Astrocyte (in vitro differentiated cells and primary cell): ENCODE measurements at regions not wholly inside any gene's neighbourhood (a gene's known extent, or its start where the extent isn't known, plus 50 kb on each side); places are given as distances from the start of the nearest gene placed in this dataset.

ENCODE experiments used
- DNase-seq: peaks from one replicate; pipeline ENCODE4 v3.0.0-alpha.2; 2010; ENCODE audit warnings: low read depth
- FAIRE-seq: peaks from 2 replicates; lab custom pipeline; 2011; peaks lifted over from hg19 to GRCh38; lab: Jason Lieb, UNC
- H2AFZ ChIP-seq: 2 replicates; pipeline ENCODE4 v1.6.0; 2012; ENCODE audit warnings: low read depth, low read length, inconsistent platforms
- H3K27ac ChIP-seq: 2 replicates; pipeline ENCODE4 v1.5.1; 2011; ENCODE audit warnings: low read depth, low read length, inconsistent platforms
- H3K27me3 ChIP-seq: 2 replicates; pipeline ENCODE4 v1.6.0; 2011; ENCODE audit warnings: low read length, inconsistent platforms; ENCODE audit not compliant: insufficient read depth
- H3K36me3 ChIP-seq: 2 replicates; pipeline ENCODE4 v1.5.1; 2011; ENCODE audit warnings: low read length, inconsistent platforms; ENCODE audit not compliant: insufficient read depth
- H3K4me1 ChIP-seq: 2 replicates; pipeline ENCODE4 v1.5.1; 2011; ENCODE audit warnings: low read length, inconsistent platforms; ENCODE audit not compliant: insufficient read depth
- H3K4me2 ChIP-seq: 2 replicates; pipeline ENCODE4 v1.6.0; 2012; ENCODE audit warnings: low read length, inconsistent platforms
- H3K4me3 ChIP-seq: 2 replicates; pipeline ENCODE4 v1.5.1; 2011; ENCODE audit warnings: low read depth, mild to moderate bottlenecking, low read length, inconsistent platforms; ENCODE audit not compliant: insufficient read depth
- H3K79me2 ChIP-seq: 2 replicates; pipeline ENCODE4 v1.6.0; 2012; ENCODE audit warnings: mild to moderate bottlenecking, low read length, inconsistent platforms; ENCODE audit not compliant: insufficient read depth
- H3K9ac ChIP-seq: 2 replicates; pipeline ENCODE4 v1.6.0; 2012; ENCODE audit warnings: mild to moderate bottlenecking, low read length, inconsistent platforms
- H3K9me3 ChIP-seq: 2 replicates; pipeline ENCODE4 v1.5.1; 2012; ENCODE audit warnings: low read depth, mild to moderate bottlenecking, low read length, inconsistent platforms; ENCODE audit not compliant: insufficient read depth
- H4K20me1 ChIP-seq: 2 replicates; pipeline ENCODE4 v1.6.0; 2012; ENCODE audit warnings: low read length, inconsistent platforms; ENCODE audit not compliant: insufficient read depth
- H3K27ac Mint-ChIP-seq: one replicate; pipeline ENCODE4 v1.8.0; 2021; ENCODE audit warnings: mild to moderate bottlenecking, mixed read lengths; ENCODE audit not compliant: unreplicated experiment
- H3K27me3 Mint-ChIP-seq: one replicate; pipeline ENCODE4 v1.8.0; 2021; ENCODE audit warnings: low read depth, mixed read lengths; ENCODE audit not compliant: unreplicated experiment
- H3K36me3 Mint-ChIP-seq: one replicate; pipeline ENCODE4 v1.8.0; 2021; ENCODE audit warnings: low read depth, mixed read lengths; ENCODE audit not compliant: unreplicated experiment
- H3K4me1 Mint-ChIP-seq: one replicate; pipeline ENCODE4 v1.8.0; 2021; ENCODE audit warnings: low read depth, mixed read lengths; ENCODE audit not compliant: unreplicated experiment
- H3K4me3 Mint-ChIP-seq: one replicate; pipeline ENCODE4 v1.8.0; 2021; ENCODE audit warnings: mild to moderate bottlenecking, moderate library complexity, mixed read lengths; ENCODE audit not compliant: unreplicated experiment
- H3K9me3 Mint-ChIP-seq: one replicate; pipeline ENCODE4 v1.8.0; 2021; ENCODE audit warnings: mild to moderate bottlenecking, mixed read lengths; ENCODE audit not compliant: unreplicated experiment
- CTCF ChIP-seq: IDR thresholded peaks from 2 replicates; pipeline ENCODE4 v1.5.1; 2011; ENCODE audit warnings: low read depth, mild to moderate bottlenecking, inconsistent platforms, low read length, moderate library complexity; ENCODE audit not compliant: insufficient read depth
- EZH2 ChIP-seq: IDR thresholded peaks from 2 replicates; pipeline ENCODE4 v1.6.1; 2012; ENCODE audit warnings: mild to moderate bottlenecking, low read length, inconsistent platforms; ENCODE audit not compliant: insufficient read depth

- H3K4me1 Mint-ChIP-seq = peaks cover 3% of the 10 kb centered on the region
- Histone ChIP-seq H3K4me3 (no peak overlapping the region), H3K9ac (no peak overlapping the region), H3K4me1 (no peaks in the 10 kb centered on the region), H3K4me2 (no peak overlapping the region), H3K27ac (no peak overlapping the region), H3K27me3 (no peaks in the 10 kb centered on the region), H2AFZ (no peak overlapping the region), H4K20me1 (no peaks in the 10 kb centered on the region), H3K9me3 (peaks cover 4% of the 10 kb centered on the region), H3K79me2 (no peaks in the 10 kb centered on the region), H3K36me3 (no peaks in the 10 kb centered on the region)
- peaks cover 27% of the 10 kb centered on the region for H3K27me3 Mint-ChIP-seq
- TF ChIP-seq EZH2 = no peak
- TF ChIP-seq CTCF = no peak
- H3K9me3 Mint-ChIP-seq = no peaks in the 10 kb centered on the region
- DNase-seq = no peak
- no peaks in the 10 kb centered on the region for H3K36me3 Mint-ChIP-seq
- H3K27ac Mint-ChIP-seq = no peak overlapping the region
- no peak for FAIRE-seq
- no peak overlapping the region for H3K4me3 Mint-ChIP-seq
These were observed 191.5 kb upstream of the ASIC2 start for GRCh38 chr17:33484559-33484958.

DNA sequence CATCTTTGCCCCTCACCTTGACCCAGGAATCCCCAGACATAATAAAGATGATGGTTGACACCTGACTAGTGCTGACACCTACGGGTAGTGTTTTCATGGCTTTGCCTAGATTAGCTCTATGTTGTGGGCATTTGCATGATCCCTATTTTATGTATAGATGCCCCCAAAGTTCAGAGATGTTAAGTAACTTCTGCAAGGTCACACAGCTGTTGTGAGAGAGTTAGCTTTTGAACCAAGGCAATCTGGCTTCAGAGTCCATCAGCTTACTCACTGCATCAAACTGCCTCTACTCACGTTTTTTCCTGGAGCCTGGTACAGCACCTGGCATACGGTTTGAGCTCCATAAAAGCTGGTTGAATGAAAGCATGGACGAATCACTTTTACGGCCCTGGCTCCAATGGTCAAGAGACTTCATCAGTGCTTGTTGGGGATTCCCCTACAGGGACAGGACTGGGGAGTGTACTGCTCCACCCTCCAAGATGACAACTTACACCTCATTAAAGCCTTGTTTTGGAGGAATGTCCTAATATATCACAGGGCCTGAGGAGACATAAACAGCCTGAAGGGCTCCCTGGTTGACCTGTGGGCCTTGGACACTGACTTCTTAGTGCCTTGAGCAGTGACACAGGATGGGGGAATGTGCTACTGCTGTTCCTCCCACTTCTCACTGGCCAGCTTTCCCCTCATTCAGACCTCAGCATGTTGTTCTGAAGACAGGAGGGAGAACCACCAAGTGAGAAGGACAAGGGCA, 193.2 kb upstream of the ASIC2 start:
- Histone ChIP-seq H3K79me2 (no peaks in the 10 kb centered on the region), H3K9ac (no peak overlapping the region), H4K20me1 (no peaks in the 10 kb centered on the region), H3K36me3 (no peaks in the 10 kb centered on the region), H3K4me1 (no peaks in the 10 kb centered on the region), H2AFZ (no peak overlapping the region), H3K4me2 (no peak overlapping the region), H3K27me3 (no peaks in the 10 kb centered on the region), H3K9me3 (peaks cover 4% of the 10 kb centered on the region), H3K27ac (no peak overlapping the region), H3K4me3 (no peak overlapping the region)
- peaks cover 3% of the 10 kb centered on the region for H3K4me1 Mint-ChIP-seq
- DNase-seq (no peak), FAIRE-seq (no peak)
- no peak for TF ChIP-seq EZH2
- TF ChIP-seq CTCF = no peak
- H3K27ac Mint-ChIP-seq = no peak overlapping the region
- no peaks in the 10 kb centered on the region for H3K9me3 Mint-ChIP-seq
- peaks cover 31% of the 10 kb centered on the region for H3K27me3 Mint-ChIP-seq
- no peaks in the 10 kb centered on the region for H3K36me3 Mint-ChIP-seq
- no peak overlapping the region for H3K4me3 Mint-ChIP-seq

- H3K27ac Mint-ChIP-seq = no peak overlapping the region
- H3K27me3 Mint-ChIP-seq = peaks cover 36% of the 10 kb centered on the region
- DNase-seq (no peak), FAIRE-seq (no peak)
- H3K4me1 ChIP-seq = no peaks in the 10 kb centered on the region
- H2AFZ ChIP-seq = no peak overlapping the region
- H3K27me3 ChIP-seq = no peaks in the 10 kb centered on the region
- no peaks in the 10 kb centered on the region for H4K20me1 ChIP-seq
- no peak overlapping the region for H3K27ac ChIP-seq
- H3K9me3 Mint-ChIP-seq = no peaks in the 10 kb centered on the region
- TF ChIP-seq CTCF (no peak), EZH2 (no peak)
- no peak overlapping the region for H3K4me3 Mint-ChIP-seq
- H3K4me1 Mint-ChIP-seq = peaks cover 3% of the 10 kb centered on the region
- no peak overlapping the region for H3K9ac ChIP-seq
- no peaks in the 10 kb centered on the region for H3K36me3 ChIP-seq
- no peaks in the 10 kb centered on the region for H3K36me3 Mint-ChIP-seq
- no peak overlapping the region for H3K4me2 ChIP-seq
- H3K79me2 ChIP-seq = no peaks in the 10 kb centered on the region
- H3K9me3 ChIP-seq = peaks cover under 1% of the 10 kb centered on the region
- H3K4me3 ChIP-seq = no peak overlapping the region
These were observed 194.2 kb upstream of the ASIC2 start for GRCh38 chr17:33487187-33487879.
